T-helper 1 cell treated with Interleukin-12 subunit alpha and Interleukin-12 subunit beta and Interleukin-4 antibody, amounts not matched to agents 30 μg/mL and 1 μg/mL, for 36 hours (primary cell): ENCODE measurements at regions not wholly inside any gene's neighbourhood (a gene's known extent, or its start where the extent isn't known, plus 50 kb on each side); places are given as distances from the start of the nearest gene placed in this dataset.

ENCODE experiments used
- H3K27ac Mint-ChIP-seq: one replicate; pipeline ENCODE4 v1.8.0; 2021; ENCODE audit warnings: mild to moderate bottlenecking, mixed read lengths
- H3K27me3 Mint-ChIP-seq: one replicate; pipeline ENCODE4 v1.8.0; 2021; ENCODE audit warnings: low read depth, mixed read lengths
- H3K36me3 Mint-ChIP-seq: one replicate; pipeline ENCODE4 v1.8.0; 2021; ENCODE audit warnings: low read depth, mixed read lengths
- H3K4me1 Mint-ChIP-seq: one replicate; pipeline ENCODE4 v1.8.0; 2021; ENCODE audit warnings: low read depth, mixed read lengths
- H3K4me3 Mint-ChIP-seq: one replicate; pipeline ENCODE4 v1.8.0; 2021; ENCODE audit warnings: mild to moderate bottlenecking, moderate library complexity, mixed read lengths
- H3K9me3 Mint-ChIP-seq: one replicate; pipeline ENCODE4 v1.8.0; 2021; ENCODE audit warnings: mixed read lengths

- H3K27ac Mint-ChIP-seq: no peak overlapping the region
- H3K36me3 Mint-ChIP-seq: no peaks in the 10 kb centered on the region
- peaks cover 6% of the 10 kb centered on the region for H3K27me3 Mint-ChIP-seq
- no peaks in the 10 kb centered on the region for H3K9me3 Mint-ChIP-seq
- no peaks in the 10 kb centered on the region for H3K4me1 Mint-ChIP-seq
- no peak overlapping the region for H3K4me3 Mint-ChIP-seq
Observed at GRCh38 chr19:29283366-29283765, 70.4 kb upstream of the UQCRFS1 start.

GRCh38 chr19:29285187-29285687 is 72.3 kb upstream of the UQCRFS1 start:
- Mint-ChIP-seq H3K27me3 (peaks cover 6% of the 10 kb centered on the region), H3K4me3 (no peak overlapping the region), H3K36me3 (no peaks in the 10 kb centered on the region), H3K9me3 (no peaks in the 10 kb centered on the region), H3K4me1 (no peaks in the 10 kb centered on the region), H3K27ac (no peak overlapping the region)

GRCh38 chr19:29285878-29286277 is 72.9 kb upstream of the UQCRFS1 start:
- peaks cover 6% of the 10 kb centered on the region for H3K27me3 Mint-ChIP-seq
- no peak overlapping the region for H3K4me3 Mint-ChIP-seq
- H3K36me3 Mint-ChIP-seq: no peaks in the 10 kb centered on the region
- H3K27ac Mint-ChIP-seq: no peak overlapping the region
- H3K9me3 Mint-ChIP-seq: no peaks in the 10 kb centered on the region
- H3K4me1 Mint-ChIP-seq: no peaks in the 10 kb centered on the region

- H3K36me3 Mint-ChIP-seq: no peaks in the 10 kb centered on the region
- H3K4me3 Mint-ChIP-seq: no peak overlapping the region
- peaks cover 6% of the 10 kb centered on the region for H3K27me3 Mint-ChIP-seq
Observed at GRCh38 chr19:29287061-29287460, 74.1 kb upstream of the UQCRFS1 start.

GRCh38 chr19:29288256-29288655 is 75.3 kb upstream of the UQCRFS1 start:
- H3K27ac Mint-ChIP-seq: no peak overlapping the region
- no peaks in the 10 kb centered on the region for H3K36me3 Mint-ChIP-seq
- H3K4me3 Mint-ChIP-seq: no peak overlapping the region
- no peaks in the 10 kb centered on the region for H3K4me1 Mint-ChIP-seq
- H3K9me3 Mint-ChIP-seq: no peaks in the 10 kb centered on the region
- peaks cover 6% of the 10 kb centered on the region for H3K27me3 Mint-ChIP-seq

More at GRCh38 chr19:29287061-29287460, 74.1 kb upstream of the UQCRFS1 start:
- Mint-ChIP-seq H3K27ac (no peak overlapping the region), H3K9me3 (no peaks in the 10 kb centered on the region), H3K4me1 (no peaks in the 10 kb centered on the region)

- Mint-ChIP-seq H3K36me3 (no peaks in the 10 kb centered on the region), H3K9me3 (no peaks in the 10 kb centered on the region), H3K4me3 (no peak overlapping the region), H3K27me3 (peaks cover 6% of the 10 kb centered on the region), H3K4me1 (no peaks in the 10 kb centered on the region), H3K27ac (no peak overlapping the region)
Observed at GRCh38 chr19:29289020-29289419, 76.1 kb upstream of the UQCRFS1 start.

- no peak overlapping the region for H3K4me3 Mint-ChIP-seq
- peaks cover 6% of the 10 kb centered on the region for H3K27me3 Mint-ChIP-seq
- H3K4me1 Mint-ChIP-seq: peaks cover 2% of the 10 kb centered on the region
- no peaks in the 10 kb centered on the region for H3K36me3 Mint-ChIP-seq
- no peaks in the 10 kb centered on the region for H3K9me3 Mint-ChIP-seq
- H3K27ac Mint-ChIP-seq: no peak overlapping the region
Observed at GRCh38 chr19:29290853-29291252, 77.9 kb upstream of the UQCRFS1 start.

DNA sequence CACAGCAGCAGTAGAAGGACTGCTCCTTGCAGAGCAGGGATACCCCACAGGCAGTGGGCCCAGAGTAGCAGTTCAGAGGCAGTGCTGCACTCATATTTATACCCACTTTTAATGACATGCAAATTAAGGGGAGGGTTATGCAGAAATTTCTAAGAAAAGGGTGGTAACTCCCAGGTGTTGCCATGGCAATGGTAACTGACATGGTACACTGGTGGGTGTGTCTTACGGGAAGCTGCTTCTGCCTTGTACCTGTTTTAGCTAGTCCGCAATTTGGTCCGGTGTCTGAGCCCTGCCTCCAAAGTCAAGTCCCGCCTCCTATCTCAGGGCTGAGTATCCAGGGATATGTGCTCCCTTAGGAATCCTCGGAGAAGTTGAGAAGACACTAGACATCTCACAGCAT is 79.2 kb upstream of the UQCRFS1 start:
- H3K27ac Mint-ChIP-seq: no peak overlapping the region
- H3K4me1 Mint-ChIP-seq: peaks cover 2% of the 10 kb centered on the region
- no peak overlapping the region for H3K4me3 Mint-ChIP-seq
- no peaks in the 10 kb centered on the region for H3K36me3 Mint-ChIP-seq
- no peaks in the 10 kb centered on the region for H3K27me3 Mint-ChIP-seq
- H3K9me3 Mint-ChIP-seq: no peaks in the 10 kb centered on the region

DNA sequence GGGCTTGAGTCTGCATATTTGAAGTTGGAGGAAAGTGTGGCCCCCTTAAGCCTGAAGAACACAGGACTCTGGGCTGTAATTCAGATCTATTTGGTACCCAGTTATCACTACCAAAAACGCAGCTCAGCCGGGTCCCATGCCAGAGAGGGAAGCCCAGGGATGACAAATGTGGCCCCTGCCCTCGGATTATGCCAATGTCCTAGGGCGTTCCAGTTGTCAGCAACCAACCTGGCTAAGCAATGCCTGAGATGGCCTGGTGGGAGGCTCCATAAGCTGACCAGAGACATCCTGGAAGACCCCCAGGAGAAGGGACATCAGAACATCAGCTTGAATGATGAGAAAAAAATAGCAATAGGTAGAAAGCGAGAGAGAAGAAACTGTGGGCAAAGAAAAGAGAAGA is 79.6 kb upstream of the UQCRFS1 start:
- Mint-ChIP-seq H3K27ac (no peak overlapping the region), H3K9me3 (no peaks in the 10 kb centered on the region), H3K36me3 (no peaks in the 10 kb centered on the region), H3K27me3 (no peaks in the 10 kb centered on the region), H3K4me3 (no peak overlapping the region), H3K4me1 (peaks cover 2% of the 10 kb centered on the region)

- peaks cover 4% of the 10 kb centered on the region for H3K27me3 Mint-ChIP-seq
- H3K9me3 Mint-ChIP-seq: no peaks in the 10 kb centered on the region
- no peak overlapping the region for H3K27ac Mint-ChIP-seq
- no peaks in the 10 kb centered on the region for H3K36me3 Mint-ChIP-seq
- peaks cover 2% of the 10 kb centered on the region for H3K4me1 Mint-ChIP-seq
- no peak overlapping the region for H3K4me3 Mint-ChIP-seq
Observed at GRCh38 chr19:29293292-29293691, 80.3 kb upstream of the UQCRFS1 start.

DNA sequence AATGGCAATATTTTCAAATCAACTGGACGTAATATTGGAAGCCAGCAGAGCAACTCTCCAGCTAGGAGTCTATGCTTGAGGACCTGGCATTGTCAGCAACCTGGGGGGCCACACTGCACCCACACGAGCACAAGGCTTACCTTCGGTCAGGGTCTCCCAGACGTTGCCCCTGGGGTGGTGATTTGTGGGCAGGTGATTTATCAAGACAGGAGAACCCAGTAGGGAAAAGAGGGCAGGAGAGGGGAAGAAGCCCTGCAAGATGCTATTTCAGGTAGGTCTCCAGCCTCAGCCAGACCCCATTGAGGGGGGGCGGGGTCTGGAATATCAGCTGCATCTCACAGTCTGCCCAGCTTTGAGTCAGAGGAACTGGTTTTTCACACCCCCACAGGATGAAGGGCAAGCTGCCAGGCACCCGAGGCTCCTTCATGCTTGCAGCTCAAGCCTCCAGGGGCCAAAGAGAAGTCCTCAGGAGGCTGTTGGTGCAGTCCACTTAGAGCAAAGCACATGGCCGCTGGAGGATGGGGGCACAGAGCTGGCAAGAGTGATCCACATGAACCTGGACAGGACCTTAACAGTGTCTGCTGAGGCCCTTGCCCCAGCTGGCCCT is 80.9 kb upstream of the UQCRFS1 start:
- Mint-ChIP-seq H3K9me3 (no peaks in the 10 kb centered on the region), H3K27me3 (peaks cover 4% of the 10 kb centered on the region), H3K4me1 (peaks cover 2% of the 10 kb centered on the region), H3K27ac (no peak overlapping the region), H3K4me3 (no peak overlapping the region), H3K36me3 (no peaks in the 10 kb centered on the region)

DNA sequence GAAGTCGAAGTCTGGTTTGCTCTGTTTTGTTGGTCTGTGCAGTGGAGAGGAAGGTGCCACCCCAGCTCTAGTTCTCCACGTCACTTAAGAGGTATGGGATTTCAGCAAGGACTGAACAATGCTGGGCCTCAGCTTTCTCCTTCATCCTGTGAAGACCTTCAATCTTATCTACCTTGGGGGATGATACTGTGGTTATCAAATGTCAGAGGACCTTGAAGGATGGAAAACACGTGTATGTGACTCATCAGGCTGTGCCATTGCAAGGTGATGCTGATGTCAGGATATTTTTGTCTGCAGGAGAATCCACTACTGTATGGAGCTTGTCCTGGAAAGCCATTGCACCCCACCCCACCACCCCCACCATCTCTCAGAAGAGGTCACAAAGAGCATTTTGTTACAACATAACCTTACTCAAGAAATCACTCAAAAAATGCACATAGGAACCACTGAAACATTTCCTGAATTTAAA is 81.4 kb upstream of the UQCRFS1 start:
- H3K27me3 Mint-ChIP-seq: peaks cover 4% of the 10 kb centered on the region
- H3K9me3 Mint-ChIP-seq: no peaks in the 10 kb centered on the region
- peaks cover 2% of the 10 kb centered on the region for H3K4me1 Mint-ChIP-seq
- H3K36me3 Mint-ChIP-seq: no peaks in the 10 kb centered on the region
- no peak overlapping the region for H3K27ac Mint-ChIP-seq
- no peak overlapping the region for H3K4me3 Mint-ChIP-seq

- H3K4me1 Mint-ChIP-seq: peaks cover 2% of the 10 kb centered on the region
- no peak overlapping the region for H3K27ac Mint-ChIP-seq
- no peaks in the 10 kb centered on the region for H3K36me3 Mint-ChIP-seq
- H3K9me3 Mint-ChIP-seq: no peaks in the 10 kb centered on the region
- peaks cover 4% of the 10 kb centered on the region for H3K27me3 Mint-ChIP-seq
- no peak overlapping the region for H3K4me3 Mint-ChIP-seq
Observed at GRCh38 chr19:29295285-29295684, 82.3 kb upstream of the UQCRFS1 start.

DNA sequence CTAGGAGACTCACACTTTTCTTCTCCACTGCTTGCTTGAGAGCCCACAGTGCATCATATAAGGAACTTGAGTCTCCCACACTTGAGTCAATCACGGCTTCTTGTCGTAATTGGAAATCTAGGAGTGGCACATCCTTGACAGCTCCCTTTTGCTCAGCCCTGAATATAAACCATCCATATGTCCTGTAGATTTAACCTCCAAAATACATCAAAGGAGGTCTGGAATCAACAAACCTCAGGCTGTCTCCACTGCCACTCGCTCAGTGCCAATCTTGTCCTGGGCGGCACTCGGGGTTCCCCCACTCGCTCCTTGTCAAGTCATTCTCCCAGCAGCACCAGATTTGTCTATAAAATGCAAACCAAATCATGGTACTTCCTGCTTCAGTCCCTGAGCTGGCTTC is 84.4 kb upstream of the UQCRFS1 start:
- Mint-ChIP-seq H3K27me3 (peaks cover 4% of the 10 kb centered on the region), H3K9me3 (no peaks in the 10 kb centered on the region), H3K36me3 (no peaks in the 10 kb centered on the region), H3K4me3 (no peak overlapping the region), H3K27ac (no peak overlapping the region), H3K4me1 (peaks cover 2% of the 10 kb centered on the region)

DNA sequence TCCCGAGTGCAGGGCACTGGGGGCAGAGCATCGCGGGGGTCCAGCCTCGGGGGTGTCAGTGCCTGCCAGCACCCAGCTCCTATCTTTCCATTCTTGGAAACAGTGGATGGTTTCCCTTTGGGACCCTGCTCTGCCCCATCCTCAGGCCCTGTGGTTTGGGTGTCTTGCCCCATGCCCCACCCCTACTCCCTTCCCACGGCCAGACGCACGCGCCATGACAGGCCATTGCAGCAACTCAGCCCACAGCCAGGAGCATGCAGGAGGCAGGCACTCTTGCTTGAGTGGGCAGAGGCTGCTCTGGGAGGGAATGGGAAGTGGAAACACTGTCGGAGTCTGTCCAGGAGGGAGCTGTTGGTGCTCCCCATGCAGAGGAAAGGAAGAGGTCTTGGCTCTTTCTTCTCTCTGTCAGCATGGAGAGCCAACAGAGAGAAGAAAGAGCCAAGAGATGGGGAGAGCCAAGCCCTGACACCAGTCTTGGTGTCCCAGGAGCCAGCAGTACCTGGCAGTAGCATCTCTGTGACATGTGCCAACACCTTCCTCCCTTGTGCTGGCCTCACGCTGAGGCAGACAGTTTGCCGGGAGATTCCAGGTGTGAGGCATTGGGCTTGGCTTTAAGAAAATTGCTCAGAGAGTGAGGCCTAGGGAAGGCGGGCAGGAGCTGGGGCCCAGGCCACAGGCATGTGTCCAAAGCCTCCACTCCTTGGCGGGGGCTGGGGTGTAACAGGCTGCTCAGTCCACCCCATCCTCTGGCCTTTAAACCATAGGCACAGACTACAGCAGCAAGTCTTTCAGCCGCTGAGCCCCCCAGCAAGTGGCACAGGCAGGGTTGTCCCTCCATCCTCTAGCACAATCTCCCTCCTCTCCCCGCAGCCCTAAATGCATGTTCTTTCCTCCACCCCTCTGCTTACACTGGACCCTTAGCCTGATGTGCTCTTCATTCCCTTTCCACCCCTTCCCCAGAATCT is 86.7 kb upstream of the UQCRFS1 start:
- H3K36me3 Mint-ChIP-seq: no peaks in the 10 kb centered on the region
- H3K4me1 Mint-ChIP-seq: no peaks in the 10 kb centered on the region
- no peak overlapping the region for H3K4me3 Mint-ChIP-seq
- no peak overlapping the region for H3K27ac Mint-ChIP-seq
- peaks cover 4% of the 10 kb centered on the region for H3K27me3 Mint-ChIP-seq
- no peaks in the 10 kb centered on the region for H3K9me3 Mint-ChIP-seq
